Left kidney (tissue), 1 donor: ENCODE measurements at regions not wholly inside any gene's neighbourhood (a gene's known extent, or its start where the extent isn't known, plus 50 kb on each side); places are given as distances from the start of the nearest gene placed in this dataset.
"Not testable (repeated sequence)": the region's sequence is repeated elsewhere in the genome, so short reads cannot be mapped to it uniquely, and the experiment has no call there.

Experiments used
- DNase-seq: peaks from one replicate; pipeline ENCODE4 v3.0.0-alpha.2; 2013

DNA sequence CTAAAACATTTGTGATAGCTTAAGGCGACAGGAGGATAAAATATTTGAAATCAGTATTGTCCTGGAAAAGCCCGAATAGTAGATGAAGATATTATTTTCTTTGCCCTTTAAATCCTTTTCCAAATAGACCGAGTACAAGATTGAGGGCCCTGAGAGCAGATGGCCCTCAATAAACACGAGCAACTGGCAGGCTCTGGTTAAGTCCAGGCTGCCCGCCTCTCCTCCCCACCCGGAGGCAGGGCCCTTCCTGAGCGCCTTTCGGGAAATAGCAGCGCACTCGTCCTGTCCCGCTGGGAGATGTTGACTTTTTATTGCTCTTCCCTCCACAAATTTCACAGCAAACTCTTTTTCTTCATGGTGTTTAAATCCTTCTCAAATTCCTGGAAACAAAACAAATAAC lies 50.8 kb upstream of the MAX start:
- no peak for DNase-seq

- no peak for DNase-seq
These were observed 54.5 kb upstream of the MAX start for GRCh38 chr14:65156568-65157366.

DNA sequence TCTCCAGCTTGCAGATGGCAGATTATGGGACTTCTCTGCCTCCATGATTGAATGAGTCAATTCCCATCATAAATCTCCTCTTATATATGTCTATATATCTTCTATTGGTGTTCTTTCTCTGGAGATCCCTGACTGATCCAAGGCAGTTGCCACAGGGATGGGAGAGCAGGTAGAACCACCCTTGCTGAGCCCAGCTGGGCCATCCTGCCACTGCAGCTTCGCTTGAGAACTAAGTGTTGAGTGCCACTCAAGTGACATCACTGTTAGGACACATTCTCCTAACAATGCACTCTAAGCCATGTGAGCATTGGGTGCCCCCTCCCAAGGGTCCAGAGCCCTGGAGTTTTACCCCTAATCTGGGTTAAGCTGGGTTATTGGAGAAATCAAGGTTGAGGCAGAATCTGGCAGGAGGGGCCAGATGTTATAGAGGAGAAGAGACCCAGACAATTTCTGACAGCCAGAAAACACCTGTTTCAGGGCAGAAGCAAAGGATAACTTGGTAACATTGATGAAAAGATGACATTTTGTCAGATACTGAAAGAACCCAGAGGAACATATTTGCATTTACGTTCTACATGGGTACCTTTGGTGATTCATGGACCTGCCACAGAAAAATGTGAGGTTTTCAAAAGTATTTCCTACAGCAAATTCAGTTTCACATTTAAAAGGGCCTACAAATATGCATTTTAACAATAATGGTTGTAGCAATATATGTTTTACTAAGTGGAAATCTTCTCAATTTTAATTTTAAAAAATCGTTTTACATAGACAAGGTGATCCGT lies 57.2 kb upstream of the MAX start:
- no peak for DNase-seq

- DNase-seq = no peak
These were observed 57.8 kb upstream of the MAX start for GRCh38 chr14:65160091-65160490.

DNA sequence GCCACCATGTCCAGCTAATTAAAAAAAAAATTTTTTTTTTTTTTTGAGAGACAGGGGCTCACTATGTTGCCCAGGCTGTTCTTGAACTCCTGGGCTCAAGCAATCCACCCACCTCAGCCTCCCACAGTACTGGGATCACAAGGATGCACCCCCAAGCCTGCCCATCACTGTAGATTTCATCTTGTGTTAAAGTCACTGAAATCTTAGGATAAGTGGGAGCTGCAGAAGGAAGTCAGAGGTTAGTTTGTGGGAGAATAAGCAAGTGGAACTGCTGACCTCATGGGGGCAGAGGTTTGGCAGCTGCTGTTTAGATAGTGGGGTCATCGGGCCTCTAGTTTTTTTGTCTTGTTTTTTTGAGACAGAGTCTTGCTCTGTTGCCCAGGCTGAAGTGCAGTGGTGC lies 59.7 kb upstream of the MAX start:
- no peak for DNase-seq

GRCh38 chr14:65164068-65164824 lies 61.9 kb upstream of the MAX start:
- no peak for DNase-seq

GRCh38 chr14:65164825-65165135 lies 62.5 kb upstream of the MAX start:
- DNase-seq = no peak

GRCh38 chr14:65167072-65167645 lies 64.8 kb upstream of the MAX start:
- no peak for DNase-seq

DNA sequence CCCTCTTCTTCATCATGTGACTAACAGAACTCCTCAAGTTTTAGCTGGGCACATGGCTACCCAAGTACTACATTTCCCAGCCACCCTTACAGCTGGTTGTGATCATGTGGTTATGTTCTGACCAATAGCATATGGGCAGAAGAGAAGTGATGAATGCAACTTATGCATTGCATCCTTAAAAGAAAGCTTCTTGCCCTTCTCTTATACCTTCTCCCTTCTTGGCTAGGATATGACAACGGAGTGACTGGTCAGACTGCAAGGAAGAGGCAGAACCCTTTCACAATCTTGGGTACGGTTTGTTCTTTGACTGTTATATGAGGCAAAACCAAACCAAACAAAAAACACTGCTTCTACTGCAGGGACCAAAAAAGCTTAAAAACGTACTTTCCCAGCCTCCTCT lies 66.5 kb upstream of the MAX start:
- no peak for DNase-seq

DNA sequence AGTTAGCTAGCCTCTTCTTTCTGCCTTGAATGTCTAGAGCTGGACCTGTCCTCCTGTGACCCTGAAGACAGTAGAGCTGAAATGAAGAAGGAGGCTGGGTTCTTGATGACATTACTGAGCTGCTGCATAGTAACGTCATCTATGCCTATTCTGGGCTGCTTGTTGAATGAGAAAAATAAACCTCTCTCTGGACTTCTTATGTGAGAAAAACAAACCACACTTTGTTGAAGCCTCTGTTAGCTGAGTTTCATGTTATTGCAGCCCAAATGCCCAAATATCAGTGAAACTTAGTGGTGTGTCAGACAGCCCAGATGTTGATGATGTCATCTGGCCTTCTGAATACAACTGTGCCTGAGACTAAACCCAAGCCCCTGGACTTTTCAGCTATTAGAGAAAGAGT lies 67.0 kb upstream of the MAX start:
- DNase-seq = no peak

GRCh38 chr14:65170318-65170717 lies 68.0 kb upstream of the MAX start:
- no peak for DNase-seq

DNA sequence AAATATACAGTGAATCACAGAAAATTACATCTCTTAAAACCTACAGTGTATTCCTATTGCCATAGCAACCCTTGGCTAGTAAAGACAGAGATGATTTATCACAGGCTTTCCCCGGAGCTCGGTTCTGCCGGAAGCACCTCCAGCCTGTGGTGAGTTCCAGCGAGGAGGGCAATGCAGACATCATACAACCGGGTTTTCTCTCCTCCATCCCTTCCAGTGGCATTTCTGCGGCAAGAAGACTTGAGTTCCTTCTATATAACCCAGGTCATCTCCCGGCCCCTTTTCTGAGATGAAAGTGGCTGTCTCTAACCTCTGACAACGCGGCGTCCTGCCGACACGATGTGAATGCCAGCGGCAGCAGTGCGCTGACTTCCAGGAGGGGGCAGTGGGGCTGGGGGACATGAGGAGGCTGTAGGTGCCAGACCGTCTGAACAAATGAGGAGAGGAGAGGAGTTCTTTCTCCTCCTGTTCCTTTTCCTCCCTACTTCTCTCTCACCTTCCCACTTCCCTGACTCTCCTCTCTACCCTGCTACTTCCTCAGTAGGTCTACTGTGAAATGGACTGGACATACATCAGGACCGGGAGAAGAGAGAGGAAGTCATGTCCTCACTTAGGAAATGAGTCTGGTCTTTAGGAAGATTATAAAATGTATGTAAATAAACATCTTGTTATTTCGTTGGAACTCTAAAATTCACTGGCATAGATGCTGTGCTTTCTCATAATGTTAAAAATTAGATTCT lies 68.6 kb upstream of the MAX start:
- DNase-seq = peak; percentile 54

DNA sequence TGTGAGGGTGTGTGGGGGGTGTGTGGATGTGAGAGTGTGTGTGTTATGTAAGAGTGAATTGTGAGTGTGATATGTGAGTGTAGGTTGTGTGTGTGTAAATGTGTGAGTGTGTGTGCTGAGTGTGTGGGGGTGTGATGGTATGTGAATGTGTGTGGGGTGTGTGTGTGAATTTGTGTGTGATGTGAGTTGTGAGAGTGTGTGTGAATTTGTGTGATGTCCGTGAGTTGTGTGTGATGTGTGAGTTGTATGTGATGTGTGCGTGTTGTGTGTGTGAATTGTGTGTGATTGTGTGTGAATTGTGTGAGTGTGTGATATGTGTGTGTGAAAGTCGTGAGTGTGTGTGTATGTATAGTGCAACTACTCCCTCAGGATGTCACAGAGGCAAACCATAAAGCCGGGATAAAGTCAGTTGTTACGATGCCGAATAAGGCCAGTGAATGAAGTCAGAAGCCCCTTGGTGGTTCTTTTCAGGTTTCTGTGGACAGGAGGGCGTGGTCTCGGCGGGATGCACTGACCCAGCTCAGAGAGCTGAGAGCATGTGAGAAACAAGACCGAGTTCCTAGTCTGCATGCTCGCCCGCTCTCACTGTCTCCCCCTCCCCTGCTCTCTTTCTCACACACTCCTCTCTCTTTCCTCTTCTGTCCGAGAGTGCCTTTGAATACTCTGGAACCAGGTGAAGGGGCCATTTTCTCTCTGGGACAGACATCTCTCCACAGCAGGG lies 71.8 kb upstream of the MAX start:
- DNase-seq = no peak

- no peak for DNase-seq
These were observed 72.5 kb upstream of the MAX start for GRCh38 chr14:65174783-65175182.

DNA sequence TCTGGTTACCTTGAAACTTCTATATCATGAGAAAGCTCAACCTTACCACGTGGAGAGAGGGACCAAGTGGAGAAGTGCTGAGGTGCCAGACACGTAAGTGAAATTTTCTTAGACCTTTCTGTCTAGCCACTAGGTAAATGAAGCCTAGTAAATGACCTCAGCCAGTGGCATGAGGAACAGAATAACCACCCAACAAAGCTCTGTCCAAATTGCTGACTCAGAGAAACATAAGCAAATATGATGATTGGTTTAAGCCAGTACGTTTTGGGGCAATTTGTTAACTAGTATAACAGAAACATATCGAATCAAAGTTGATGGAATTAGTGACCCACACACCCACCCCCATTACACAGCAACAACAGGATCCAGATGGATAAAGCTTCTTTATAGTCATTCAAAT lies 75.2 kb upstream of the MAX start:
- no peak for DNase-seq

GRCh38 chr14:65179231-65179630 lies 76.9 kb upstream of the MAX start:
- not testable (repeated sequence) for DNase-seq

DNA sequence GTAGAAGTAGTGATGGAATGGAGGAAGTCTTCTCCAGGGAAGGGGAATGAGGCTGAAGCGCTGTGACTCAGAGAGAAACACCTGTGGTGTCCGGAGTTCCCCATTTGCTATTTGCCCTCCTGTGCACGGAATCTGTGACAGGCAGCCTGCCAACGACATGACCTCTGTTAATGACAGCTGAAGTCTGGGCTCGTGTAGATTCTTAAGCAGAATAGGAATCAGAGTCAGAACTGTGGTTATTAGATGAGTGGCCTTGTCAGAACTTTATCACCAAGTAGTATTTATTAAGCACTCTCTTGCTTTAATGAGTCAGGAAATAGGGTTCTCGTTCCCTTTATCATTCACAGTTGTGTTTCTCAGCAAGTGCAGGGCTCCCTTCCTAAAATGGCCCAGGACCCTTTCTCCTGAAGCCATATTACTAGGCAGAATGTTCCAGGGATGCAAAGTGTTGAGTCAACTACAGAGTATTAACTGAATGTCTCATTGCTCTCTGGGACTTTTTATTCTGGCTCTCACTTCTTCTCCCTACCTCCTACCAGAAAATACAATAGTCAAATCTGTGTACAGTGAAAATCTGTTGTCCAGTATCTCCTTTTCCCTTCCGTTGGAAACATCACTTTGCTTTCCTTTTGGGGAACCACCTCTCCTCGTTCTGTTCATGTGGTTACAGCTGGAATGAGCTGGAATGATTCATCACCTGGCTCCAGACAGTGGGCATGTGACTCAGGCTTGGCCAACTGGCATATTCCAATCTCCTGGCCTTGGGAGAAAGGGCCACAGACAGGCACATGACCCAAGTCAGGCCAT lies 77.8 kb upstream of the MAX start:
- no peak for DNase-seq

GRCh38 chr14:65180725-65181025 lies 78.4 kb upstream of the MAX start:
- DNase-seq = no peak

GRCh38 chr14:65184032-65184764 lies 81.9 kb upstream of the MAX start:
- DNase-seq = no peak

GRCh38 chr14:65185829-65186228 lies 83.5 kb upstream of the MAX start:
- no peak for DNase-seq
